Effector memory CD8-positive, alpha-beta T cell (primary cell): ENCODE measurements at regions not wholly inside any gene's neighbourhood (a gene's known extent, or its start where the extent isn't known, plus 50 kb on each side); places are given as distances from the start of the nearest gene placed in this dataset.

ENCODE experiments used
- ATAC-seq: fragments of 150-1000 bp; cut with Tn5 transposase; replicated peaks from 2 replicates; pipeline ENCODE4 v1.10.0; 2021; ENCODE audit warnings: mild to moderate bottlenecking, moderate library complexity
- DNase-seq, 3 experiments: peaks; one replicate each; pipeline ENCODE4 v3.0.0; 2021
- H3K27ac Mint-ChIP-seq, 2 donors: one replicate each; pipeline ENCODE4 v1.8.0; 2022; ENCODE audit warnings: mild to moderate bottlenecking in 2 of 2, mixed read lengths in 2 of 2, moderate library complexity in 2 of 2
- H3K27me3 Mint-ChIP-seq, 2 donors: one replicate each; pipeline ENCODE4 v1.8.0; 2022; ENCODE audit warnings: mixed read lengths in 2 of 2
- H3K36me3 Mint-ChIP-seq: one replicate; pipeline ENCODE4 v1.8.0; 2022; ENCODE audit warnings: mild to moderate bottlenecking, moderate library complexity, mixed read lengths; ENCODE audit not compliant: insufficient read depth
- H3K4me1 Mint-ChIP-seq, 2 donors: one replicate each; pipeline ENCODE4 v1.8.0; 2022; ENCODE audit warnings: low read depth in 2 of 2, mixed read lengths in 2 of 2
- H3K4me3 Mint-ChIP-seq, 2 donors: one replicate each; pipeline ENCODE4 v1.8.0; 2022; ENCODE audit warnings: mild to moderate bottlenecking in 2 of 2, mixed read lengths in 2 of 2, moderate library complexity in 2 of 2
- H3K9me3 Mint-ChIP-seq, 2 donors: one replicate each; pipeline ENCODE4 v1.8.0; 2022; ENCODE audit warnings: mixed read lengths in 2 of 2

GRCh38 chr11:79940974-79941735, 500.3 kb upstream of the TENM4 start:
- H3K27me3 Mint-ChIP-seq = no peaks in the 10 kb centered on the region
- peaks cover 1 to 23% of the 10 kb centered on the region in 2 donors for H3K9me3 Mint-ChIP-seq
- no peaks in the 10 kb centered on the region for H3K4me1 Mint-ChIP-seq
- ATAC-seq (no peak), DNase-seq (no peak)
- no peak overlapping the region for H3K4me3 Mint-ChIP-seq
- H3K27ac Mint-ChIP-seq = no peak overlapping the region
- H3K36me3 Mint-ChIP-seq = no peaks in the 10 kb centered on the region

- ATAC-seq (no peak), DNase-seq (no peak)
- Mint-ChIP-seq H3K36me3 (no peaks in the 10 kb centered on the region), H3K4me1 (no peaks in the 10 kb centered on the region), H3K27me3 (no peaks in the 10 kb centered on the region), H3K4me3 (no peak overlapping the region), H3K9me3 (peaks cover 1 to 23% of the 10 kb centered on the region in 2 donors), H3K27ac (no peak overlapping the region)
Observed at GRCh38 chr11:79940165-79940564, 499.3 kb upstream of the TENM4 start.

GRCh38 chr11:79939111-79939510, 498.3 kb upstream of the TENM4 start:
- no peak for ATAC-seq
- no peaks in the 10 kb centered on the region for H3K36me3 Mint-ChIP-seq
- H3K9me3 Mint-ChIP-seq = peaks cover 3 to 23% of the 10 kb centered on the region in 2 donors
- no peak for DNase-seq
- H3K4me1 Mint-ChIP-seq = no peaks in the 10 kb centered on the region
- H3K4me3 Mint-ChIP-seq = no peak overlapping the region
- H3K27me3 Mint-ChIP-seq = no peaks in the 10 kb centered on the region
- no peak overlapping the region for H3K27ac Mint-ChIP-seq

- no peak overlapping the region for H3K27ac Mint-ChIP-seq
- no peak overlapping the region for H3K4me3 Mint-ChIP-seq
- H3K9me3 Mint-ChIP-seq = peaks cover 4 to 23% of the 10 kb centered on the region in 2 donors
- DNase-seq = no peak
- H3K36me3 Mint-ChIP-seq = no peaks in the 10 kb centered on the region
- no peaks in the 10 kb centered on the region for H3K4me1 Mint-ChIP-seq
- ATAC-seq = no peak
- H3K27me3 Mint-ChIP-seq = no peaks in the 10 kb centered on the region
Observed at GRCh38 chr11:79937676-79938334, 497.0 kb upstream of the TENM4 start.

- no peaks in the 10 kb centered on the region for H3K27me3 Mint-ChIP-seq
- H3K36me3 Mint-ChIP-seq = no peaks in the 10 kb centered on the region
- no peaks in the 10 kb centered on the region for H3K4me1 Mint-ChIP-seq
- no peak overlapping the region for H3K27ac Mint-ChIP-seq
- no peak overlapping the region for H3K4me3 Mint-ChIP-seq
- H3K9me3 Mint-ChIP-seq = peaks cover 8% of the 10 kb centered on the region in 2 donors
- DNase-seq (no peak), ATAC-seq (no peak)
Observed at GRCh38 chr11:79932612-79933011, 491.8 kb upstream of the TENM4 start.

- H3K27me3 Mint-ChIP-seq = no peaks in the 10 kb centered on the region
- H3K4me1 Mint-ChIP-seq = no peaks in the 10 kb centered on the region
- no peak overlapping the region for H3K4me3 Mint-ChIP-seq
- no peaks in the 10 kb centered on the region for H3K36me3 Mint-ChIP-seq
- H3K9me3 Mint-ChIP-seq = peaks cover 8 to 12% of the 10 kb centered on the region in 2 donors
- no peak overlapping the region for H3K27ac Mint-ChIP-seq
- no peak for DNase-seq
- ATAC-seq = no peak
Observed at GRCh38 chr11:79931692-79932091, 490.9 kb upstream of the TENM4 start.

GRCh38 chr11:79926707-79927106, 485.9 kb upstream of the TENM4 start:
- H3K4me1 Mint-ChIP-seq = no peaks in the 10 kb centered on the region
- H3K36me3 Mint-ChIP-seq = no peaks in the 10 kb centered on the region
- no peak for ATAC-seq
- H3K4me3 Mint-ChIP-seq = no peak overlapping the region
- H3K27me3 Mint-ChIP-seq = no peaks in the 10 kb centered on the region
- DNase-seq = no peak
- peaks cover 8 to 10% of the 10 kb centered on the region in 2 donors for H3K9me3 Mint-ChIP-seq
- H3K27ac Mint-ChIP-seq = no peak overlapping the region

- H3K4me1 Mint-ChIP-seq = no peaks in the 10 kb centered on the region
- no peaks in the 10 kb centered on the region for H3K36me3 Mint-ChIP-seq
- peaks cover 0 to 7% of the 10 kb centered on the region in 2 donors for H3K9me3 Mint-ChIP-seq
- no peaks in the 10 kb centered on the region for H3K27me3 Mint-ChIP-seq
- DNase-seq (no peak), ATAC-seq (no peak)
- H3K4me3 Mint-ChIP-seq = no peak overlapping the region
- no peak overlapping the region for H3K27ac Mint-ChIP-seq
Observed at GRCh38 chr11:79925570-79925969, 484.7 kb upstream of the TENM4 start.

- Mint-ChIP-seq H3K27ac (no peak overlapping the region), H3K4me3 (no peak overlapping the region), H3K36me3 (no peaks in the 10 kb centered on the region), H3K4me1 (no peaks in the 10 kb centered on the region), H3K27me3 (no peaks in the 10 kb centered on the region), H3K9me3 (peaks cover 0 to 8% of the 10 kb centered on the region in 2 donors)
- DNase-seq = no peak
- ATAC-seq = no peak
Observed at GRCh38 chr11:79922641-79923040, 481.8 kb upstream of the TENM4 start.

GRCh38 chr11:79920480-79920879, 479.6 kb upstream of the TENM4 start:
- H3K9me3 Mint-ChIP-seq = peaks cover 5 to 7% of the 10 kb centered on the region in 2 donors
- no peak overlapping the region for H3K4me3 Mint-ChIP-seq
- DNase-seq = no peak
- ATAC-seq = no peak
- no peak overlapping the region for H3K27ac Mint-ChIP-seq
- H3K27me3 Mint-ChIP-seq = no peaks in the 10 kb centered on the region
- no peaks in the 10 kb centered on the region for H3K4me1 Mint-ChIP-seq
- H3K36me3 Mint-ChIP-seq = no peaks in the 10 kb centered on the region

- Mint-ChIP-seq H3K27ac (no peak overlapping the region), H3K4me1 (no peaks in the 10 kb centered on the region), H3K27me3 (no peaks in the 10 kb centered on the region), H3K36me3 (no peaks in the 10 kb centered on the region), H3K9me3 (peaks cover 9 to 14% of the 10 kb centered on the region in 2 donors), H3K4me3 (no peak overlapping the region)
- no peak for ATAC-seq
- DNase-seq = no peak
Observed at GRCh38 chr11:79919350-79919749, 478.5 kb upstream of the TENM4 start.

- Mint-ChIP-seq H3K27me3 (no peaks in the 10 kb centered on the region), H3K36me3 (no peaks in the 10 kb centered on the region), H3K9me3 (peaks cover 12 to 18% of the 10 kb centered on the region in 2 donors), H3K27ac (no peak overlapping the region), H3K4me1 (no peaks in the 10 kb centered on the region), H3K4me3 (no peak overlapping the region)
- no peak for ATAC-seq
- DNase-seq = no peak
Observed at GRCh38 chr11:79918846-79919245, 478.0 kb upstream of the TENM4 start.

- H3K4me1 Mint-ChIP-seq = no peaks in the 10 kb centered on the region
- ATAC-seq (no peak), DNase-seq (no peak)
- peaks cover 8 to 22% of the 10 kb centered on the region in 2 donors for H3K9me3 Mint-ChIP-seq
- no peak overlapping the region for H3K4me3 Mint-ChIP-seq
- no peaks in the 10 kb centered on the region for H3K27me3 Mint-ChIP-seq
- no peaks in the 10 kb centered on the region for H3K36me3 Mint-ChIP-seq
- no peak overlapping the region for H3K27ac Mint-ChIP-seq
Observed at GRCh38 chr11:79906164-79906563, 465.3 kb upstream of the TENM4 start.

GRCh38 chr11:79902493-79902892, 461.7 kb upstream of the TENM4 start:
- no peaks in the 10 kb centered on the region for H3K36me3 Mint-ChIP-seq
- ATAC-seq = no peak
- no peak for DNase-seq
- H3K27ac Mint-ChIP-seq = no peak overlapping the region
- no peaks in the 10 kb centered on the region for H3K27me3 Mint-ChIP-seq
- no peak overlapping the region for H3K4me3 Mint-ChIP-seq
- H3K4me1 Mint-ChIP-seq = no peaks in the 10 kb centered on the region
- peaks cover 5 to 43% of the 10 kb centered on the region in 2 donors for H3K9me3 Mint-ChIP-seq
